ENCODE measurements at regions not wholly inside any gene's neighbourhood (a gene's known extent, or its start where the extent isn't known, plus 50 kb on each side); places are given as distances from the start of the nearest gene placed in this dataset.
"Not testable (repeated sequence)": the region's sequence is repeated elsewhere in the genome, so short reads cannot be mapped to it uniquely, and the experiment has no call there.

DNA sequence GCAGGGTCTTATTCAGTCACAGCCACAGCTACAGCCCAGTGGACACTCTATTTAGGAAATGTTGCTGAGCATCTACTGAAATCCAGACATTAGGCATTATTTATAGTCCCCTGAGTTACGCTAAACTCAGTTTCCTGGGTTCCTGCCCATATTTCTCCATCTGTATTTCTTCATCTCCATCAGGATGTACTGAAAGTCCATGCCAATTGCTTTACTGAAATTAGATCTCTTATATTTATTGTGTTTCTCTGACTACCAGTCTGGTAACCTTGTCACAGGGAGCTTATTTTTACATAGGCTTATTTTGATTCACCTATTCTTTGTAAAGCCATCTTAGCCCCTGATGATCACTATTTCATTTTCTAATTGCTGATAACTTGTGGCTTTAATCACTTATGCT is 223.9 kb downstream of the TLE3 start:
- TF ChIP-seq, protein P1, sequence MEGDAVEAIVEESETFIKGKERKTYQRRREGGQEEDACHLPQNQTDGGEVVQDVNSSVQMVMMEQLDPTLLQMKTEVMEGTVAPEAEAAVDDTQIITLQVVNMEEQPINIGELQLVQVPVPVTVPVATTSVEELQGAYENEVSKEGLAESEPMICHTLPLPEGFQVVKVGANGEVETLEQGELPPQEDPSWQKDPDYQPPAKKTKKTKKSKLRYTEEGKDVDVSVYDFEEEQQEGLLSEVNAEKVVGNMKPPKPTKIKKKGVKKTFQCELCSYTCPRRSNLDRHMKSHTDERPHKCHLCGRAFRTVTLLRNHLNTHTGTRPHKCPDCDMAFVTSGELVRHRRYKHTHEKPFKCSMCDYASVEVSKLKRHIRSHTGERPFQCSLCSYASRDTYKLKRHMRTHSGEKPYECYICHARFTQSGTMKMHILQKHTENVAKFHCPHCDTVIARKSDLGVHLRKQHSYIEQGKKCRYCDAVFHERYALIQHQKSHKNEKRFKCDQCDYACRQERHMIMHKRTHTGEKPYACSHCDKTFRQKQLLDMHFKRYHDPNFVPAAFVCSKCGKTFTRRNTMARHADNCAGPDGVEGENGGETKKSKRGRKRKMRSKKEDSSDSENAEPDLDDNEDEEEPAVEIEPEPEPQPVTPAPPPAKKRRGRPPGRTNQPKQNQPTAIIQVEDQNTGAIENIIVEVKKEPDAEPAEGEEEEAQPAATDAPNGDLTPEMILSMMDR (IDR thresholded peaks at IDR 0.05; ENCODE audit: insufficient read depth, low read length, missing control alignments), result no peak

DNA sequence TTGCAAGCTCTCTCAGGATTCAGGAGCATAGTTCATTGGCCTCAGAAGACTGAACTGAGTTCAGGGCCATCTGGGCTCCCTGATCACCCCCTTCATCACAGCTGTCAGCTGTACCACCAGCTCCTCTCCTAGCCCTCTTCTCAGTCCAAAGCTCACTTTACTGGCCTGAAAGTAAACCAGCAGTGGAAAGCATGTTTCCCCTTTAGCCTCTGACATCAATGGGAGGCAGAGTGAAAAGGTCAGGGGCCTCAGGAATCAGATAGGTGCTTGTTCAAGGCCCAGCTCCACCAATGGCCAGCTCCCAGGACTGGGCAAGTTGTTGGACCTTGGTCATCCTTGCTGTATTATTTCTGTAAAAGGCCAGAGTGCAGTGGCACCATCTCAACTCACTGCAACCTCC is 223.4 kb downstream of the TLE3 start:
- CTCF ChIA-PET, result no interaction called here
- TF ChIP-seq, protein P1 (IDR thresholded peaks at IDR 0.05; ENCODE audit: insufficient read depth, low read length, missing control alignments), result no peak
- POLR2A ChIA-PET, result no interaction called here
- no peak overlapping the region for H3K4me3 ChIP-seq (ENCODE audit: low read depth, low read length)
- DNase-seq (ENCODE audit: low read depth, low spot score), result no peak

More for the DNA sequence above, 223.9 kb downstream of the TLE3 start:
- POLR2A ChIA-PET, result no interaction called here
- CTCF ChIA-PET, result interaction anchor here (1.5 kb wide), 1 partner anchor 11 kb away, joined by 4 read pairs; no protein-coding TSS in a partner anchor
- DNase-seq (ENCODE audit: low read depth, low spot score), result no peak
- no peak overlapping the region for H3K4me3 ChIP-seq (ENCODE audit: low read depth, low read length)

DNA sequence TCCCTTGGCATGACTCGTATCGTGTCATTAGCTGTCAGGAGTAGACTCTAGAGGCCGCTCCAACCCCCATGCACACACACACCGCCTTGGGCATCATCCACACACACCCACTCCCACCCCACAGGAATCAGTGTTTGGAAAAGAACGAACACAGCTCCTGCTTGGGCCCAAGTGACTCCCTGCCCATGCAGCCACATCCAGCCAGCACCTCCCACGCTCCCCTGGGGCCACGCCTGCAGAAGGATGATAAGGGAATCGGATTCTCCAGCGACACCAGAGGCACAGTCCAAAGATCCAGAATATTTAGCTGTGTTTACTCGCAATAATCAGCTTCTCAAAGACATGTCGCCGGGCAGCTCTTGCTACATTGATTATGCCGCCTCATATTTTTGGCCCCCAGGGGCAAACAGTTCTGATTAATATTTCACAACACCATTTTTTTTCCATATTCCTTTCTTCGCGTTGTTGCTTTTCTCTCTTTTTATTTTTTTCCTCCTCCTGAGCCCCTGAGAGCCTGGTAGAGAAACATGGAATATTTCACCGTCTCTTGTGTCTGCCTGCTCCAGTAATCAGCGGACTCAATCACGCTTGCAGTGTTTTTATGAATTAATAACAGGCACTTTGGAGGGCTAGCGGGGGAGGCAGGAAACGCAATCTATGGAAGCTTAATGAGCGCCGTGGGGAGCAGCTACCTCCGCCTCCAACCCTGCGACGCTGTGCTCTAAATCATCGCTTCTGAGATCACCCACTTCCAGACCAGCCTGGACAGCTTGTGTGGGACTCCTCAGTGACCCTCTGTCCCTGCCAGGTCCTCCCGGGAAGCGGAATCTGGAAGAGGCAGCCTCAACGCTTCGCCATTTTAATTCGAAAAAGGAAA is 221.4 kb downstream of the TLE3 start:
- TF ChIP-seq, protein P1 (IDR thresholded peaks at IDR 0.05; ENCODE audit: insufficient read depth, low read length, missing control alignments), result no peak
- DNase-seq (ENCODE audit: low read depth, low spot score), result no peak
- H3K4me3 ChIP-seq (ENCODE audit: low read depth, low read length), result no peak overlapping the region
- POLR2A ChIA-PET, result no interaction called here
- CTCF ChIA-PET, result no interaction called here

DNA sequence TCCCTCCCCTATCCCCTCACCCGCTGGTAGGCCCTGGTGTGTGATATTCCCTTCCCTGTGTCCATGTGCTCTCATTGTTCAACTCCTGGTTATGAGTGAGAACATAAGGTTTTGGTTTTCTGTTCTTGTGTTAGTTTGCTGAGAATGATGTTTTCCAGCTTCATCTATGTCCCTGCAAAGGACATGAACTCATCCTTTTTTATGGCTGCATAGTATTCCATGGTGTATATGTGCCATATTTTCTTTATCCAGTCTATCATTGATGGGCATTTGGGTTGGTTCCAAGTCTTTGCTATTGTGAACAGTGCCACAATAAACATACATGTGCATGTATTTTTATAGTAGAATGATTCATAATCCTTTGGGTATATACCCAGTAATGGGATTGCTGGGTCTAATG is 217.8 kb downstream of the TLE3 start:
- H3K4me3 ChIP-seq (ENCODE audit: low read depth, low read length), result not testable (repeated sequence)

DNA sequence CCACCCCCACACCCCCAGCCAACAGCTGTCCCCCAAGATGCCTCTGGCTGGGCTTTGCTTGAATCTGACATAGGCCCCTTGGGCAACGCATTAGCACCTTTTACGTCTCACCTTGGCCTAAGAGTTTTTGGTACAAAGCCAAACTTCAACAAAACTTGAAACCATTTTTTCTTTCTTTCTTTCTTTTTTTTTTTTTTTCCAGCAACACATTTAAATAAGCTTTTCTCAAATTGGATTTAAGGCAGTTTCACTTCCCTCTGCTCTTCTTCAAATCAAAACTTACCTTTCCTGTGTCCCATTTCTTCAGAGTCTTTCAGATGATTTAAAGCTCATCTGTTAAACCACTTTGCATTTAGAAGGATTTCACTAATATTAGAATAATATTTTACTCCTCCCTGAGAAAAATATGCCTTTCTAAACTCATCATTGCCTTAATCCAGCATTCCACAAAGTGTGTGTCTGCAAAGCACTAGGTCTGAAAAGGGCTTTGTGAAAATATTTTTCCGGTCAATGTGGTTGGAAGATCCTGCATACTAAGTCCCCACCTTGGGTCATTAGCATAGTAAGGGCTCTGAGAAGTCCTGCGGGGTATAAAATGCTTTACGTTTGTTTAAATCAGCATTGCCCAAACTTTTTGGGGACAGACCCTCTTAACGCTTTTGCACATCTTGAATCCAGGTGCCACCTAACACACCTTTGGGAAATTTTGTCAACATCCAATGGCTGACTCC is 217.0 kb downstream of the TLE3 start:
- no peak for DNase-seq (ENCODE audit: low read depth, low spot score)
- H3K4me3 ChIP-seq (ENCODE audit: low read depth, low read length), result no peak overlapping the region
- TF ChIP-seq, protein P1 (IDR thresholded peaks at IDR 0.05; ENCODE audit: insufficient read depth, low read length, missing control alignments), result no peak
- ChIA-PET CTCF (no interaction called here), POLR2A (no interaction called here)

More for the DNA sequence above, 217.8 kb downstream of the TLE3 start:
- POLR2A ChIA-PET; DNase-seq (ENCODE audit: low read depth, low spot score); CTCF ChIA-PET: not testable (repeated sequence)

DNA sequence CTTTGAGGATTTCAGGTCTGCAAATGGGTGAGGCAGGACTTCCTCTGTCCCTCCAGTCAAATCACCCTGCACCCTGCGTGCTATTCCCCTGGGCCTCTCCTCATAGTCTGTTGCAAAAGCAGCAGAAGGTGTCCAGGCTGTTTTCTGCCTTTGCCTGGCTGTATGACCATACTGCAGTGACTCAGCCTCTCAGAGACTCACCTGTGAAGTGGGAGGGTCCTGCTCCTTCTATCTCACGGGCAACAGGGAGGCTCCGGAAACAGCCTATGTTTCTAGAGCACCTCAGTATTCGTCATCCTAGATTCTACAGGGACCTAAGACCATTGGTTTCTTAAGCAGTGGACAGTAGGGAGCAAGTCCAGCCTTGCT is 216.4 kb downstream of the TLE3 start:
- CTCF ChIA-PET, result no interaction called here
- no peak for DNase-seq (ENCODE audit: low read depth, low spot score)
- POLR2A ChIA-PET, result no interaction called here
- TF ChIP-seq, protein P1 (IDR thresholded peaks at IDR 0.05; ENCODE audit: insufficient read depth, low read length, missing control alignments), result no peak
- no peak overlapping the region for H3K4me3 ChIP-seq (ENCODE audit: low read depth, low read length)
